Endometrium (tissue), 2 donors: ENCODE measurements at regions not wholly inside any gene's neighbourhood (a gene's known extent, or its start where the extent isn't known, plus 50 kb on each side); places are given as distances from the start of the nearest gene placed in this dataset.

Experiments used
- FAIRE-seq: peaks from 2 replicates; lab custom pipeline; 2012; peaks lifted over from hg19 to GRCh38; lab: Jason Lieb, UNC
- donor health status: control.
- donor health status: control.

GRCh38 chr18:39675906-39676305, 2110.3 kb upstream of the CELF4 start:
- FAIRE-seq: no peak

GRCh38 chr18:39675368-39675767, 2109.8 kb upstream of the CELF4 start:
- peak; percentile 92 for FAIRE-seq

GRCh38 chr18:39672171-39672570, 2106.6 kb upstream of the CELF4 start:
- FAIRE-seq: no peak

GRCh38 chr18:39667905-39668304, 2102.3 kb upstream of the CELF4 start:
- FAIRE-seq: no peak

- FAIRE-seq: no peak
Observed at GRCh38 chr18:39666541-39666940, 2100.9 kb upstream of the CELF4 start.

- FAIRE-seq: no peak
Observed at GRCh38 chr18:39661856-39662366, 2096.3 kb upstream of the CELF4 start.

- FAIRE-seq: no peak
Observed at GRCh38 chr18:39660141-39660540, 2094.5 kb upstream of the CELF4 start.

- no peak for FAIRE-seq
Observed at GRCh38 chr18:39655341-39655740, 2089.7 kb upstream of the CELF4 start.

- no peak for FAIRE-seq
Observed at GRCh38 chr18:39653221-39653620, 2087.6 kb upstream of the CELF4 start.

GRCh38 chr18:39648616-39649015, 2083.0 kb upstream of the CELF4 start:
- FAIRE-seq: no peak

GRCh38 chr18:39647627-39648534, 2082.3 kb upstream of the CELF4 start:
- FAIRE-seq: no peak

GRCh38 chr18:39638224-39638623, 2072.6 kb upstream of the CELF4 start:
- FAIRE-seq: no peak

GRCh38 chr18:39636931-39637330, 2071.3 kb upstream of the CELF4 start:
- no peak for FAIRE-seq

- FAIRE-seq: no peak
Observed at GRCh38 chr18:39635966-39636365, 2070.4 kb upstream of the CELF4 start.

GRCh38 chr18:39635192-39635591, 2069.6 kb upstream of the CELF4 start:
- FAIRE-seq: no peak

GRCh38 chr18:39627936-39628335, 2062.3 kb upstream of the CELF4 start:
- no peak for FAIRE-seq

GRCh38 chr18:39624961-39625360, 2059.4 kb upstream of the CELF4 start:
- no peak for FAIRE-seq

- FAIRE-seq: no peak
Observed at GRCh38 chr18:39622431-39622830, 2056.8 kb upstream of the CELF4 start.

GRCh38 chr18:39620551-39621168, 2055.1 kb upstream of the CELF4 start:
- no peak for FAIRE-seq

GRCh38 chr18:39618265-39619003, 2052.8 kb upstream of the CELF4 start:
- FAIRE-seq: no peak

GRCh38 chr18:39611381-39612100, 2045.9 kb upstream of the CELF4 start:
- FAIRE-seq: no peak

GRCh38 chr18:39607034-39607433, 2041.4 kb upstream of the CELF4 start:
- no peak for FAIRE-seq
